Endothelial cell (in vitro differentiated cells): ENCODE measurements at regions not wholly inside any gene's neighbourhood (a gene's known extent, or its start where the extent isn't known, plus 50 kb on each side); places are given as distances from the start of the nearest gene placed in this dataset.

Source experiments
- DNase-seq: peaks from one replicate; pipeline ENCODE4 v3.0.0; 2021; ENCODE audit warnings: low spot score
- H3K27ac Mint-ChIP-seq: one replicate; pipeline ENCODE4 v1.8.0; 2021; ENCODE audit warnings: mixed read lengths, inconsistent platforms; ENCODE audit not compliant: unreplicated experiment
- H3K27me3 Mint-ChIP-seq: one replicate; pipeline ENCODE4 v1.8.0; 2021; ENCODE audit warnings: mild to moderate bottlenecking, moderate library complexity, mixed read lengths, inconsistent platforms; ENCODE audit not compliant: unreplicated experiment
- H3K36me3 Mint-ChIP-seq: one replicate; pipeline ENCODE4 v1.8.0; 2021; ENCODE audit warnings: mild to moderate bottlenecking, low read depth, mixed read lengths, inconsistent platforms; ENCODE audit not compliant: unreplicated experiment
- H3K4me1 Mint-ChIP-seq: one replicate; pipeline ENCODE4 v1.8.0; 2021; ENCODE audit warnings: mild to moderate bottlenecking, mixed read lengths, inconsistent platforms; ENCODE audit not compliant: unreplicated experiment
- H3K4me3 Mint-ChIP-seq: one replicate; pipeline ENCODE4 v1.8.0; 2021; ENCODE audit warnings: mild to moderate bottlenecking, mixed read lengths, inconsistent platforms; ENCODE audit not compliant: unreplicated experiment
- H3K9me3 Mint-ChIP-seq: one replicate; pipeline ENCODE4 v1.8.0; 2021; ENCODE audit warnings: mixed read lengths, inconsistent platforms; ENCODE audit not compliant: unreplicated experiment
- CTCF ChIP-seq: fragments of 200-600 bp; sonication (generic); IDR thresholded peaks from one replicate; pipeline ENCODE4 v1.5.0; 2021; ENCODE audit warnings: antibody characterized with exemption; ENCODE audit not compliant: unreplicated experiment

- TF ChIP-seq CTCF: no peak
- H3K27ac Mint-ChIP-seq: no peak overlapping the region
- H3K36me3 Mint-ChIP-seq: no peaks in the 10 kb centered on the region
- no peak overlapping the region for H3K4me3 Mint-ChIP-seq
- no peaks in the 10 kb centered on the region for H3K4me1 Mint-ChIP-seq
- DNase-seq: no peak
- no peaks in the 10 kb centered on the region for H3K9me3 Mint-ChIP-seq
- H3K27me3 Mint-ChIP-seq: no peaks in the 10 kb centered on the region
These were observed 191.9 kb downstream of the CD83 start for GRCh38 chr6:14309516-14309915.

- Mint-ChIP-seq H3K27ac (no peak overlapping the region), H3K4me1 (no peaks in the 10 kb centered on the region), H3K4me3 (no peak overlapping the region), H3K9me3 (no peaks in the 10 kb centered on the region), H3K36me3 (no peaks in the 10 kb centered on the region), H3K27me3 (no peaks in the 10 kb centered on the region)
- no peak for TF ChIP-seq CTCF
- no peak for DNase-seq
These were observed 192.4 kb downstream of the CD83 start for GRCh38 chr6:14309951-14310445.

GRCh38 chr6:14310960-14311359 lies 193.4 kb downstream of the CD83 start:
- Mint-ChIP-seq H3K9me3 (no peaks in the 10 kb centered on the region), H3K4me3 (no peak overlapping the region), H3K27me3 (peaks cover 2% of the 10 kb centered on the region), H3K4me1 (no peaks in the 10 kb centered on the region), H3K27ac (no peak overlapping the region), H3K36me3 (no peaks in the 10 kb centered on the region)
- no peak for TF ChIP-seq CTCF
- no peak for DNase-seq

GRCh38 chr6:14312587-14312986 lies 195.0 kb downstream of the CD83 start:
- H3K36me3 Mint-ChIP-seq: no peaks in the 10 kb centered on the region
- TF ChIP-seq CTCF: no peak
- no peak overlapping the region for H3K4me3 Mint-ChIP-seq
- no peak overlapping the region for H3K27ac Mint-ChIP-seq
- peaks cover 3% of the 10 kb centered on the region for H3K4me1 Mint-ChIP-seq
- no peaks in the 10 kb centered on the region for H3K9me3 Mint-ChIP-seq
- DNase-seq: no peak
- peaks cover 5% of the 10 kb centered on the region for H3K27me3 Mint-ChIP-seq

- H3K4me1 Mint-ChIP-seq: peaks cover 3% of the 10 kb centered on the region
- no peak for DNase-seq
- no peaks in the 10 kb centered on the region for H3K36me3 Mint-ChIP-seq
- no peaks in the 10 kb centered on the region for H3K9me3 Mint-ChIP-seq
- TF ChIP-seq CTCF: no peak
- H3K27me3 Mint-ChIP-seq: peaks cover 5% of the 10 kb centered on the region
- H3K4me3 Mint-ChIP-seq: no peak overlapping the region
- no peak overlapping the region for H3K27ac Mint-ChIP-seq
These were observed 195.7 kb downstream of the CD83 start for GRCh38 chr6:14313248-14313647.
